ENCODE measurements at regions not wholly inside any gene's neighbourhood (a gene's known extent, or its start where the extent isn't known, plus 50 kb on each side); places are given as distances from the start of the nearest gene placed in this dataset.

- TF ChIP-seq CTCF (IDR thresholded peaks at IDR 0.05) (no peak), POLR2A (IDR thresholded peaks at IDR 0.05) (no peak)
These were observed 328.0 kb upstream of the ATP2B1 start for GRCh38 chr12:90036637-90037036.

Data from thyroid gland (tissue), 4 donors.